Fibroblast of pulmonary artery (primary cell): ENCODE measurements at regions not wholly inside any gene's neighbourhood (a gene's known extent, or its start where the extent isn't known, plus 50 kb on each side); places are given as distances from the start of the nearest gene placed in this dataset.

Source experiments
- DNase-seq: peaks from one replicate; pipeline ENCODE4 v3.0.0-alpha.2; 2010; ENCODE audit warnings: low read depth
- H3K4me3 ChIP-seq: replicated peaks from 2 replicates; pipeline ENCODE4 v1.5.1; 2011; ENCODE audit warnings: low read depth, mild to moderate bottlenecking, control low read depth, low read length, moderate library complexity
- CTCF ChIP-seq: IDR thresholded peaks from 2 replicates; pipeline ENCODE4 v1.5.1; 2011; ENCODE audit warnings: mild to moderate bottlenecking, control low read depth, low read length, inconsistent platforms; ENCODE audit errors: missing control alignments

- DNase-seq: no peak
- H3K4me3 ChIP-seq: no peak overlapping the region
- no peak for TF ChIP-seq CTCF
Observed at GRCh38 chr5:72662936-72663335, 153.5 kb upstream of the TNPO1 start.

- DNase-seq: no peak
- TF ChIP-seq CTCF: no peak
- H3K4me3 ChIP-seq: no peak overlapping the region
Observed at GRCh38 chr5:72662305-72662704, 154.2 kb upstream of the TNPO1 start.

GRCh38 chr5:72661405-72661804, 154.2 kb upstream of the ZNF366 start:
- H3K4me3 ChIP-seq: no peak overlapping the region
- DNase-seq: peak; percentile 20
- no peak for TF ChIP-seq CTCF

GRCh38 chr5:72659726-72660125, 152.5 kb upstream of the ZNF366 start:
- no peak overlapping the region for H3K4me3 ChIP-seq
- DNase-seq: no peak
- TF ChIP-seq CTCF: no peak

GRCh38 chr5:72658761-72659540, 151.7 kb upstream of the ZNF366 start:
- H3K4me3 ChIP-seq: no peak overlapping the region
- DNase-seq: no peak
- TF ChIP-seq CTCF: no peak

- no peak for DNase-seq
- TF ChIP-seq CTCF: no peak
- no peak overlapping the region for H3K4me3 ChIP-seq
Observed at GRCh38 chr5:72658161-72658560, 151.0 kb upstream of the ZNF366 start.
